ENCODE measurements at regions not wholly inside any gene's neighbourhood (a gene's known extent, or its start where the extent isn't known, plus 50 kb on each side); places are given as distances from the start of the nearest gene placed in this dataset.

DNA sequence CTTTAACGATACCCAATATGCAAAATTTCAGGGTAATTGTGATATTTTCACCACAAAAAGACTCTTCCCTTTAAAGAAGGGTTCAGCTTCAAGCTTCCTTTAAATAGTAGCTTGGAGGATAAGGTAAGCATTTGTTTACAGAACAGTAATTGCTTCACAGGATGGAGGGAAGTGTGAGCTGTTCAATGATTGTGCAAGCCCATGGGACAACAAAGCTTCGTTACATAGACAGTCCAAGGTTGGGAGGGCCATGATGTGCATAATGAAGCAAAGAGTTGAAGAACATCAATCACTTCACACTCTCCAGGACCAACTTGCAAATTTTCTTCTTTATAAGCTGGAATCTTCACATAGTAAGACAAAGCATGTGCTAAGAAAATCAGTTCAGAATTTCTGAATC, 145.0 kb upstream of the ASIC2 start:
- TF ChIP-seq, protein P1, sequence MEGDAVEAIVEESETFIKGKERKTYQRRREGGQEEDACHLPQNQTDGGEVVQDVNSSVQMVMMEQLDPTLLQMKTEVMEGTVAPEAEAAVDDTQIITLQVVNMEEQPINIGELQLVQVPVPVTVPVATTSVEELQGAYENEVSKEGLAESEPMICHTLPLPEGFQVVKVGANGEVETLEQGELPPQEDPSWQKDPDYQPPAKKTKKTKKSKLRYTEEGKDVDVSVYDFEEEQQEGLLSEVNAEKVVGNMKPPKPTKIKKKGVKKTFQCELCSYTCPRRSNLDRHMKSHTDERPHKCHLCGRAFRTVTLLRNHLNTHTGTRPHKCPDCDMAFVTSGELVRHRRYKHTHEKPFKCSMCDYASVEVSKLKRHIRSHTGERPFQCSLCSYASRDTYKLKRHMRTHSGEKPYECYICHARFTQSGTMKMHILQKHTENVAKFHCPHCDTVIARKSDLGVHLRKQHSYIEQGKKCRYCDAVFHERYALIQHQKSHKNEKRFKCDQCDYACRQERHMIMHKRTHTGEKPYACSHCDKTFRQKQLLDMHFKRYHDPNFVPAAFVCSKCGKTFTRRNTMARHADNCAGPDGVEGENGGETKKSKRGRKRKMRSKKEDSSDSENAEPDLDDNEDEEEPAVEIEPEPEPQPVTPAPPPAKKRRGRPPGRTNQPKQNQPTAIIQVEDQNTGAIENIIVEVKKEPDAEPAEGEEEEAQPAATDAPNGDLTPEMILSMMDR (IDR thresholded peaks at IDR 0.05): no peak
- no peak for TF ChIP-seq POLR2A (IDR thresholded peaks at IDR 0.05)
